ENCODE measurements at regions not wholly inside any gene's neighbourhood (a gene's known extent, or its start where the extent isn't known, plus 50 kb on each side); places are given as distances from the start of the nearest gene placed in this dataset.
A peak's percentile ranks its signal among the peaks of the same experiment; 100 is the strongest.

GRCh38 chr10:83987216-83987615, 152.1 kb upstream of the GHITM start:
- DNase-seq: no peak
- H3K27ac ChIP-seq: no peak overlapping the region
- H3K4me3 ChIP-seq (replicated peaks in 1 of 3): no peak overlapping the region
- intact Hi-C loops (cut with DNase I): no loop called here
- 50 to 57% methylated on average over 1 of the region's 1 CpG for WGBS, 2 donors
- no peaks in the 10 kb centered on the region for H3K9me3 ChIP-seq
- no peaks in the 10 kb centered on the region for H3K36me3 ChIP-seq
- H3K4me1 ChIP-seq: peaks cover 0 to under 1% of the 10 kb centered on the region in 2 donors
- H3K27me3 ChIP-seq: no peaks in the 10 kb centered on the region
- no peak for TF ChIP-seq CTCF (IDR thresholded peaks at IDR 0.05)
- TF ChIP-seq POLR2A (IDR thresholded peaks at IDR 0.05): no peak

- no peaks in the 10 kb centered on the region for H3K27me3 ChIP-seq
- intact Hi-C loops (cut with DNase I): no loop called here
- no peak overlapping the region for H3K4me3 ChIP-seq (replicated peaks in 1 of 3)
- TF ChIP-seq CTCF (IDR thresholded peaks at IDR 0.05): no peak
- no peak for TF ChIP-seq POLR2A (IDR thresholded peaks at IDR 0.05)
- peaks cover 0 to 9% of the 10 kb centered on the region in 2 donors for H3K4me1 ChIP-seq
- WGBS, 2 donors: 89 to 96% methylated on average over 1 of the region's 1 CpG
- no peaks in the 10 kb centered on the region for H3K9me3 ChIP-seq
- DNase-seq: no peak
- no peak overlapping the region for H3K27ac ChIP-seq
- H3K36me3 ChIP-seq: no peaks in the 10 kb centered on the region
Measured at GRCh38 chr10:83988435-83988834, 150.9 kb upstream of the GHITM start.

- no peaks in the 10 kb centered on the region for H3K9me3 ChIP-seq
- H3K4me3 ChIP-seq (replicated peaks in 1 of 3): no peak overlapping the region
- H3K4me1 ChIP-seq: peaks cover 0 to 9% of the 10 kb centered on the region in 2 donors
- no peaks in the 10 kb centered on the region for H3K36me3 ChIP-seq
- intact Hi-C loops (cut with DNase I): no loop called here
- DNase-seq: no peak
- TF ChIP-seq POLR2A (IDR thresholded peaks at IDR 0.05) (no peak), CTCF (IDR thresholded peaks at IDR 0.05) (no peak)
- 84 to 88% methylated on average over 3 of the region's 3 CpGs for WGBS, 2 donors
- no peaks in the 10 kb centered on the region for H3K27me3 ChIP-seq
- no peak overlapping the region for H3K27ac ChIP-seq
Measured at GRCh38 chr10:83990126-83990525, 149.2 kb upstream of the GHITM start.

DNA sequence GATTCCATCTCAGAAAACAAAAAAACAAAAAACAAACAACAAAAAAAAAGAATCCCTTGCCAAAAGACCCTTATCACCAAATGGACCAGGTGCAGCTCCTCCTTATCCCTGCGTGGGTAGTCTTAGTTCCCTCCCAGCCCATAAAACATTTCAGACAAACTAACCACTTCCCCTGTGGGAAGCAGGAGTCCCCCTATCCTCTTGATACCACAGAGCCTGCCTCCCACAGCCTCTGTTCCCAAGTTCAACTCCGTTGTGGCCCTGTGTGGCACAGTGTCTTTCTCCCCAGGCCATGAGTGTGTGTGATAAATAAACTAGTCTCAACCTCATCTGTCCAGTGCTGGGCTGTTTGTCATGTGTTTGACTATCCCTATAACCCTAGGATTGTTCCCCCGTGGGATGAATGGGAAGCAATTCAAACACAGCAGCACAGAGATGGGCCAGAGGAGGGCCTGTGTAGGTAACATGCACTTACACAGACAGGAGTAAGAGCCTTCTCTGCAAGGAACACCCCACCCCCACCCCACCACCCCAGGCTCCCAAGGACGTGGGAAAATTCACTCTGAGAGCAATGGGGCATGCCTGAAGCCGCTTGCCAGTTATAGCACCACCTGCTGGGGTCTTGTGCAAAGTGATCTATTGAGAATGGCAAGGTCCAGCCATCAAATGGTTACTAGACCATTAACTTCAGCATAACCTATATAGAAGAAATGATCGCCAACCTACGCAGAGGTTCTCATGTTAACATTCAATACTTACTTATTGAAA, 147.1 kb upstream of the GHITM start:
- Histone ChIP-seq H3K27me3 (no peaks in the 10 kb centered on the region), H3K27ac (no peak overlapping the region), H3K4me1 (peaks cover 6 to 13% of the 10 kb centered on the region in 2 donors), H3K4me3 (replicated peaks in 1 of 3) (no peak overlapping the region), H3K9me3 (no peaks in the 10 kb centered on the region), H3K36me3 (no peaks in the 10 kb centered on the region)
- peak; percentile 40 to 43 for DNase-seq
- 50 to 55% methylated on average over 7 of the region's 7 CpGs for WGBS, 2 donors
- TF ChIP-seq CTCF (IDR thresholded peaks at IDR 0.05): peak in 3 of 6 experiments; percentile 13 to 46 (median 29)
- TF ChIP-seq POLR2A (IDR thresholded peaks at IDR 0.05): no peak
- intact Hi-C loops (cut with DNase I): no loop called here

- H3K27ac ChIP-seq: no peak overlapping the region
- WGBS, 2 donors: 94 to 96% methylated on average over 3 of the region's 3 CpGs
- H3K36me3 ChIP-seq: no peaks in the 10 kb centered on the region
- H3K4me1 ChIP-seq: peaks cover 8 to 16% of the 10 kb centered on the region in 2 donors
- no peaks in the 10 kb centered on the region for H3K27me3 ChIP-seq
- intact Hi-C loops (cut with DNase I): no loop called here
- DNase-seq: no peak
- no peaks in the 10 kb centered on the region for H3K9me3 ChIP-seq
- TF ChIP-seq POLR2A (IDR thresholded peaks at IDR 0.05): no peak
- TF ChIP-seq CTCF (IDR thresholded peaks at IDR 0.05): no peak
- no peak overlapping the region for H3K4me3 ChIP-seq (replicated peaks in 1 of 3)
Measured at GRCh38 chr10:83994325-83994724, 145.0 kb upstream of the GHITM start.

Data from thyroid gland (tissue), 4 donors.